ENCODE measurements at regions not wholly inside any gene's neighbourhood (a gene's known extent, or its start where the extent isn't known, plus 50 kb on each side); places are given as distances from the start of the nearest gene placed in this dataset.

DNA sequence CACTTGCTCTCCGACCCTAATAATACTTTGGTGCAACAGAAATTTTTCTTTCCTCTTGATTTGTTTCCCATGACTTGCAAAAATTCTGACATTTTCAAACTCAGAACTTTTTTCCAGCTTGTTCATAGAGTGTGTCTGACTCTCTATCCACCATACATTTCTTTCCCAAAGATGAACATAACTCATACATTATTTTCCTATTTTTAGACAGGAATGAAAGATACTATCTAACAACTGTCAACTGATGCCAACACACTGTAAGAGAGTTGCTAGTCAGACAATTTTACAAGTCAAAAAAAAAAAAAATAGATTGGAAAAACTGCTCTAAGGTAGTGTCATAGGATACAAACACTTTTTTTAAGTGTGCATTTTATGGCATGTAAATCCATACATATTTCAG is 1001.0 kb upstream of the WWC1 start:
- H2AFZ ChIP-seq (ENCODE audit: control insufficient read depth, low read depth, low read length): no peak overlapping the region
- no peaks in the 10 kb centered on the region for H3K27me3 ChIP-seq (replicated peaks in 1 of 2; ENCODE audit: control insufficient read depth in 2 of 2, insufficient read depth in 2 of 2, low read length in 1 of 2)
- DNase-seq (ENCODE audit: low read depth, low spot score): no peak
- FAIRE-seq: no peak
- no TSS peak for BruUV-seq (replicated peaks)
- no peak overlapping the region for H3K4me2 ChIP-seq (ENCODE audit: control insufficient read depth, insufficient read depth)
- H3K79me2 ChIP-seq (ENCODE audit: control insufficient read depth, insufficient read depth, low read length): no peaks in the 10 kb centered on the region
- ChIA-PET SMC1A (ENCODE audit: uncharacterized antibody, unreplicated experiment) (no interaction called here), POLR2A (no interaction called here), CTCF (interaction anchor here (0.7 kb wide), 1 partner anchor 81 kb away, joined by 4 read pairs; no protein-coding TSS in a partner anchor), RAD21 (ENCODE audit: unreplicated experiment) (no interaction called here)
- TF ChIP-seq, protein P1, sequence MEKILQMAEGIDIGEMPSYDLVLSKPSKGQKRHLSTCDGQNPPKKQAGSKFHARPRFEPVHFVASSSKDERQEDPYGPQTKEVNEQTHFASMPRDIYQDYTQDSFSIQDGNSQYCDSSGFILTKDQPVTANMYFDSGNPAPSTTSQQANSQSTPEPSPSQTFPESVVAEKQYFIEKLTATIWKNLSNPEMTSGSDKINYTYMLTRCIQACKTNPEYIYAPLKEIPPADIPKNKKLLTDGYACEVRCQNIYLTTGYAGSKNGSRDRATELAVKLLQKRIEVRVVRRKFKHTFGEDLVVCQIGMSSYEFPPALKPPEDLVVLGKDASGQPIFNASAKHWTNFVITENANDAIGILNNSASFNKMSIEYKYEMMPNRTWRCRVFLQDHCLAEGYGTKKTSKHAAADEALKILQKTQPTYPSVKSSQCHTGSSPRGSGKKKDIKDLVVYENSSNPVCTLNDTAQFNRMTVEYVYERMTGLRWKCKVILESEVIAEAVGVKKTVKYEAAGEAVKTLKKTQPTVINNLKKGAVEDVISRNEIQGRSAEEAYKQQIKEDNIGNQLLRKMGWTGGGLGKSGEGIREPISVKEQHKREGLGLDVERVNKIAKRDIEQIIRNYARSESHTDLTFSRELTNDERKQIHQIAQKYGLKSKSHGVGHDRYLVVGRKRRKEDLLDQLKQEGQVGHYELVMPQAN (conservative IDR thresholded peaks at IDR 0.05): no peak
- TF ChIP-seq STAT3 (IDR thresholded peaks at IDR 0.05; ENCODE audit: low read depth, low read length) (no peak), SMAD5 (IDR thresholded peaks at IDR 0.05; ENCODE audit: low read depth) (no peak), HDGF (IDR thresholded peaks at IDR 0.05) (no peak), ZNF384 (IDR thresholded peaks at IDR 0.05; ENCODE audit: borderline replicate concordance, low read depth, low read length) (no peak)
- TF ChIP-seq, protein P2, sequence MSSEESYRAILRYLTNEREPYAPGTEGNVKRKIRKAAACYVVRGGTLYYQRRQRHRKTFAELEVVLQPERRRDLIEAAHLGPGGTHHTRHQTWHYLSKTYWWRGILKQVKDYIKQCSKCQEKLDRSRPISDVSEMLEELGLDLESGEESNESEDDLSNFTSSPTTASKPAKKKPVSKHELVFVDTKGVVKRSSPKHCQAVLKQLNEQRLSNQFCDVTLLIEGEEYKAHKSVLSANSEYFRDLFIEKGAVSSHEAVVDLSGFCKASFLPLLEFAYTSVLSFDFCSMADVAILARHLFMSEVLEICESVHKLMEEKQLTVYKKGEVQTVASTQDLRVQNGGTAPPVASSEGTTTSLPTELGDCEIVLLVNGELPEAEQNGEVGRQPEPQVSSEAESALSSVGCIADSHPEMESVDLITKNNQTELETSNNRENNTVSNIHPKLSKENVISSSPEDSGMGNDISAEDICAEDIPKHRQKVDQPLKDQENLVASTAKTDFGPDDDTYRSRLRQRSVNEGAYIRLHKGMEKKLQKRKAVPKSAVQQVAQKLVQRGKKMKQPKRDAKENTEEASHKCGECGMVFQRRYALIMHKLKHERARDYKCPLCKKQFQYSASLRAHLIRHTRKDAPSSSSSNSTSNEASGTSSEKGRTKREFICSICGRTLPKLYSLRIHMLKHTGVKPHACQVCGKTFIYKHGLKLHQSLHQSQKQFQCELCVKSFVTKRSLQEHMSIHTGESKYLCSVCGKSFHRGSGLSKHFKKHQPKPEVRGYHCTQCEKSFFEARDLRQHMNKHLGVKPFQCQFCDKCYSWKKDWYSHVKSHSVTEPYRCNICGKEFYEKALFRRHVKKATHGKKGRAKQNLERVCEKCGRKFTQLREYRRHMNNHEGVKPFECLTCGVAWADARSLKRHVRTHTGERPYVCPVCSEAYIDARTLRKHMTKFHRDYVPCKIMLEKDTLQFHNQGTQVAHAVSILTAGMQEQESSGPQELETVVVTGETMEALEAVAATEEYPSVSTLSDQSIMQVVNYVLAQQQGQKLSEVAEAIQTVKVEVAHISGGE (CRISPR knock-in tag; IDR thresholded peaks at IDR 0.05): no peak
- TF ChIP-seq, protein P3, sequence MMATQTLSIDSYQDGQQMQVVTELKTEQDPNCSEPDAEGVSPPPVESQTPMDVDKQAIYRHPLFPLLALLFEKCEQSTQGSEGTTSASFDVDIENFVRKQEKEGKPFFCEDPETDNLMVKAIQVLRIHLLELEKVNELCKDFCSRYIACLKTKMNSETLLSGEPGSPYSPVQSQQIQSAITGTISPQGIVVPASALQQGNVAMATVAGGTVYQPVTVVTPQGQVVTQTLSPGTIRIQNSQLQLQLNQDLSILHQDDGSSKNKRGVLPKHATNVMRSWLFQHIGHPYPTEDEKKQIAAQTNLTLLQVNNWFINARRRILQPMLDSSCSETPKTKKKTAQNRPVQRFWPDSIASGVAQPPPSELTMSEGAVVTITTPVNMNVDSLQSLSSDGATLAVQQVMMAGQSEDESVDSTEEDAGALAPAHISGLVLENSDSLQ (IDR thresholded peaks at IDR 0.05): no peak
- no peak overlapping the region for H3K9ac ChIP-seq (ENCODE audit: control insufficient read depth, insufficient read depth, low read length)
- H3K4me3 ChIP-seq: no peak overlapping the region
- no peaks in the 10 kb centered on the region for H3K4me1 ChIP-seq (ENCODE audit: control insufficient read depth, insufficient read depth, low read length)
- no peaks in the 10 kb centered on the region for H4K20me1 ChIP-seq (ENCODE audit: control insufficient read depth, insufficient read depth)
- no peak overlapping the region for H3K27ac ChIP-seq (ENCODE audit: control insufficient read depth, insufficient read depth)
- 50% methylated on average over 1 of the region's 1 CpG for WGBS (ENCODE audit: insufficient coverage, insufficient replicate concordance, low lambda C conversion rate, missing lambda C conversion rate)
- no peaks in the 10 kb centered on the region for H3K9me3 ChIP-seq (replicated peaks; ENCODE audit: control insufficient read depth, insufficient read depth, low read length)
- intact Hi-C loops (cut with micrococcal nuclease; ENCODE audit: unreplicated experiment) (no loop called here), in situ Hi-C loops (cut with MboI) (no loop called here)
- no peaks in the 10 kb centered on the region for H3K36me3 ChIP-seq (ENCODE audit: control insufficient read depth in 2 of 2, insufficient read depth in 2 of 2, low read length in 1 of 2)
- no peak for ATAC-seq

All from GM12878 (cell line).